ENCODE measurements at regions not wholly inside any gene's neighbourhood (a gene's known extent, or its start where the extent isn't known, plus 50 kb on each side); places are given as distances from the start of the nearest gene placed in this dataset.

DNA sequence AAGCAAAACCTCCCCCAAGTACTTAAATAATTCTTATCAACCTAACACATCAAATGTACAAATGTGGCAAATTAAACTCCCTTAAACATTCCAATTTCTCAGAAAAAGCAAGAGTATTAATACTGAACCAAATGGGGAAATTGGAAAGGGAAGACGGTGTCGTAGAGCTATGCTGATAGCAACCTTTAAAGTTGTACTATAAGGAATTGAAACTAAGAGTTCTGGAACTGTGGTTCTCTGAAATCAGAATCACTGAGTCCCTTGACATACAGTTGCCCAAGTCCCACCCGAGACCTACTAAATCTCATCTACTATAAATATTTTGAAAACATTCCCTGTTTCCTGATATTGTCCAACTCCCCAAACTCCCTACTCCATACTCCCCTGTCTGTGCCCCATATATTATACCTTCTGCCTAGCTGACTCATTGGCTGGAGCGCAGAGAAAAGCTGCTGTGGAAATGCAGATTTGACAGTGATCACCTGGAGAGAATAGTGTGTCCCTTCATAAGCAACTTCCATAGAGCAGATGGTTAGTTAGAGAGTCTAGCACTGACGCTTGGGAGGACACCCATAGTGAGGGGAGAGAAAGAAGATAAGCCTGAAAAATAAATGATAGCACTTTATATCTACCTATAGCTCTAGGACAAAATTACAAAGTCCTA lies 51.4 kb upstream of the ITM2B start:
- Histone ChIP-seq H3K27me3 (ENCODE audit: insufficient read depth in 3 of 3, low read length in 2 of 3) (no peaks in the 10 kb centered on the region), H3K4me1 (no peaks in the 10 kb centered on the region), H3K27ac (no peak overlapping the region), H3K9me3 (no peaks in the 10 kb centered on the region), H3K4me3 (no peak overlapping the region), H3K36me3 (ENCODE audit: insufficient read depth in 1 of 2, low read depth in 1 of 2) (no peaks in the 10 kb centered on the region)
- no peak for ATAC-seq
- no peak for DNase-seq
- TF ChIP-seq, protein P1, sequence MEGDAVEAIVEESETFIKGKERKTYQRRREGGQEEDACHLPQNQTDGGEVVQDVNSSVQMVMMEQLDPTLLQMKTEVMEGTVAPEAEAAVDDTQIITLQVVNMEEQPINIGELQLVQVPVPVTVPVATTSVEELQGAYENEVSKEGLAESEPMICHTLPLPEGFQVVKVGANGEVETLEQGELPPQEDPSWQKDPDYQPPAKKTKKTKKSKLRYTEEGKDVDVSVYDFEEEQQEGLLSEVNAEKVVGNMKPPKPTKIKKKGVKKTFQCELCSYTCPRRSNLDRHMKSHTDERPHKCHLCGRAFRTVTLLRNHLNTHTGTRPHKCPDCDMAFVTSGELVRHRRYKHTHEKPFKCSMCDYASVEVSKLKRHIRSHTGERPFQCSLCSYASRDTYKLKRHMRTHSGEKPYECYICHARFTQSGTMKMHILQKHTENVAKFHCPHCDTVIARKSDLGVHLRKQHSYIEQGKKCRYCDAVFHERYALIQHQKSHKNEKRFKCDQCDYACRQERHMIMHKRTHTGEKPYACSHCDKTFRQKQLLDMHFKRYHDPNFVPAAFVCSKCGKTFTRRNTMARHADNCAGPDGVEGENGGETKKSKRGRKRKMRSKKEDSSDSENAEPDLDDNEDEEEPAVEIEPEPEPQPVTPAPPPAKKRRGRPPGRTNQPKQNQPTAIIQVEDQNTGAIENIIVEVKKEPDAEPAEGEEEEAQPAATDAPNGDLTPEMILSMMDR (IDR thresholded peaks at IDR 0.05) = no peak
- intact Hi-C loops (cut with DNase I) = no loop called here
- 75 to 85% (median 81%) methylated on average over 5 of the region's 5 CpGs for WGBS, 3 donors

DNA sequence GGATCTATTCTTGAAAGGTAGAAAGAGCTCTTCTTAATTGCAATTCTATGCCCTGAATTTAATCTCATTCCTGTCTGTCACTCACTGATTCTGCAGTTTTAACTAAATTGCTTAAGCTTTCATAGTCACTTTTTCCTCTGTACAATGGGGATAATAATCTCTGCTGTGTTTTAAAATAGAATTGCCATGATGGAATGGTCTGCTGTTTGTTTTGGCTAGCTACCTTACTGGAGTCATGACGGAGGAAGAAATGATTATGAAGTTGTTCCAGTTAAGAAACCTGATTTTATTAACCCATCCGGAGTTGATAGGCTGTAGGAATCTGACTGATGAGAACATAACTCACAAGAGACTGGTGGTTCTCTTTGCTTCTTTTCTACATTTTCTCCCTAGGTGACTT lies 54.9 kb upstream of the ITM2B start:
- Histone ChIP-seq H3K4me3 (no peak overlapping the region), H3K4me1 (no peaks in the 10 kb centered on the region), H3K27me3 (ENCODE audit: insufficient read depth in 3 of 3, low read length in 2 of 3) (no peaks in the 10 kb centered on the region), H3K27ac (no peak overlapping the region), H3K36me3 (ENCODE audit: insufficient read depth in 1 of 2, low read depth in 1 of 2) (no peaks in the 10 kb centered on the region), H3K9me3 (no peaks in the 10 kb centered on the region)
- ATAC-seq (no peak), DNase-seq (no peak)
- TF ChIP-seq, protein P1 (IDR thresholded peaks at IDR 0.05) = no peak
- intact Hi-C loops (cut with DNase I) = no loop called here
- 53 to 56% (median 55%) methylated on average over 2 of the region's 2 CpGs for WGBS, 3 donors

DNA sequence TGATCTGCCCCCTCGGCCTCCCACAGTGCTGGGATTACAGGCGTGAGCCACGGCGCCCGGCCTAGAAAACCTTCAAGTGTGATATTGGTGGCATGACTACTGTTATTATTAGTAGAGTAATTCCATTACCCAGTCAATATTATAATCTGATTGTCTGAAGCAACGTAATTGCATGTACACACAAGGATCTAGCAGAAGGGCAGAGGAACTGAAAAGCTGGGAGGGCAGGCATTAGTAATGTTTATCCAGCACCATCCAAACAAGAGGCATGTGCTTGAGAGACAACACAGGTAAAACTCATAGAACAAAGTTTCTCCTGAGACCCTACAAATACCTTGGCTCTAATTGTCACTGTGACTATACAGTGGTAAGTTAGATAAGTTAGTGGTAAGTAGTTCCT lies 56.2 kb upstream of the ITM2B start:
- H3K9me3 ChIP-seq = no peaks in the 10 kb centered on the region
- no peaks in the 10 kb centered on the region for H3K27me3 ChIP-seq (ENCODE audit: insufficient read depth in 3 of 3, low read length in 2 of 3)
- WGBS, 3 donors = 94 to 95% (median 95%) methylated on average over 6 of the region's 6 CpGs
- ATAC-seq (no peak), DNase-seq (no peak)
- no peaks in the 10 kb centered on the region for H3K4me1 ChIP-seq
- no peaks in the 10 kb centered on the region for H3K36me3 ChIP-seq (ENCODE audit: insufficient read depth in 1 of 2, low read depth in 1 of 2)
- TF ChIP-seq, protein P1 (IDR thresholded peaks at IDR 0.05) = no peak
- no peak overlapping the region for H3K27ac ChIP-seq
- no peak overlapping the region for H3K4me3 ChIP-seq
- intact Hi-C loops (cut with DNase I) = no loop called here

DNA sequence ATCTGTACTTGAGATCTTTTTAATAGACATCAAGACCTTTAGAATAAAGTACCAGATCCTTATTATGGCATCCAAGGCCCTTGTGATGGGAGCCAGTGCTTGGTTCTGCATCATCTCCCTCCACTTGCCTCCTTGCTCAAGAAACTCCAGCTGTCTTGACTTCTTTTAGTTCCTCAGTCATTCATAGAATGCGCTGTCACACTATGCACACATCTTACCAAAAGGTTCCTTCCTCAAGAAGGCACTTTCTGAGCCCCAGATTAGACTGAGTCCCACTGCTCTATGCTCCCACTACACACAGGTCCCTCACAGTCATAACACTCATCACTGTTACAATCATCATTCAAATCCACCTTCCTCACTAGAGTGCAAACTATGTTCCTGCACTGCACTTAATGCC lies 57.8 kb upstream of the ITM2B start:
- DNase-seq (no peak), ATAC-seq (no peak)
- H3K36me3 ChIP-seq (ENCODE audit: insufficient read depth in 1 of 2, low read depth in 1 of 2) = no peaks in the 10 kb centered on the region
- 85 to 96% (median 95%) methylated on average over 1 of the region's 1 CpG for WGBS, 3 donors
- no peak overlapping the region for H3K27ac ChIP-seq
- TF ChIP-seq, protein P1 (IDR thresholded peaks at IDR 0.05) = no peak
- H3K27me3 ChIP-seq (ENCODE audit: insufficient read depth in 3 of 3, low read length in 2 of 3) = no peaks in the 10 kb centered on the region
- intact Hi-C loops (cut with DNase I) = no loop called here
- no peaks in the 10 kb centered on the region for H3K9me3 ChIP-seq
- no peaks in the 10 kb centered on the region for H3K4me1 ChIP-seq
- no peak overlapping the region for H3K4me3 ChIP-seq

DNA sequence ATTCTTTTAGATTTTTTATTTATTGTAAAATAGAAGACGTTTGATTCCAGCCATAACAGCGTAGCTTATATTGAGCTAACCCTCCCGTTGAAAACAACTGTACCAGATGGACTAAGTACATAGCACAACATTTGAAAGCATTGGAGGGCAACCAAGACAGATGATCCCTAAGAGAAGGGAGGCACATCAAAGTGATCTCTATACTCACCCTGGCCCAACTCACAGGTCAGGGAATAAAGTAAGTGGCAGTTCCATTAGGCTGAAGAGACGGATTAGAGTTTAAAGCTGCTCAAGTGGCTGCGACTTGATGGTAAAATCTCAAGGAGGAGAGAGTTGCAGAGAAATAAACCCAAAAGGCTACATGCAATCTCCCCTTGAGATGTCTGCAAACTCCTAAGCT lies 65.1 kb upstream of the ITM2B start:
- no peak overlapping the region for H3K4me3 ChIP-seq
- ATAC-seq = no peak

More for the DNA sequence above, 65.1 kb upstream of the ITM2B start:
- Histone ChIP-seq H3K27ac (no peak overlapping the region), H3K36me3 (ENCODE audit: insufficient read depth in 1 of 2, low read depth in 1 of 2) (no peaks in the 10 kb centered on the region), H3K27me3 (ENCODE audit: insufficient read depth in 3 of 3, low read length in 2 of 3) (no peaks in the 10 kb centered on the region), H3K9me3 (no peaks in the 10 kb centered on the region), H3K4me1 (no peaks in the 10 kb centered on the region)
- WGBS, 3 donors = 67 to 81% (median 73%) methylated on average over 5 of the region's 5 CpGs
- DNase-seq = no peak
- intact Hi-C loops (cut with DNase I) = no loop called here
- TF ChIP-seq, protein P1 (IDR thresholded peaks at IDR 0.05) = no peak

Measured in psoas muscle (tissue), 7 donors.